ENCODE measurements at regions not wholly inside any gene's neighbourhood (a gene's known extent, or its start where the extent isn't known, plus 50 kb on each side); places are given as distances from the start of the nearest gene placed in this dataset.

- TF ChIP-seq CTCF (IDR thresholded peaks at IDR 0.05 in 8 of 11, conservative IDR thresholded peaks at IDR 0.05 in 3 of 11) (no peak), POLR2A (IDR thresholded peaks at IDR 0.05) (no peak), POLR2AphosphoS5 (IDR thresholded peaks at IDR 0.05) (no peak)
Measured at GRCh38 chr2:6214471-6214870, 522.3 kb downstream of the SOX11 start.

Data from spleen (tissue), 7 donors.